Fibroblast of mammary gland (primary cell): ENCODE measurements at regions not wholly inside any gene's neighbourhood (a gene's known extent, or its start where the extent isn't known, plus 50 kb on each side); places are given as distances from the start of the nearest gene placed in this dataset.
A peak's percentile ranks its signal among the peaks of the same experiment; 100 is the strongest.

Experiments used
- DNase-seq: peaks from one replicate; pipeline ENCODE4 v3.0.0-alpha.2; 2010; ENCODE audit warnings: low read depth
- H3K4me3 ChIP-seq: 2 replicates; pipeline ENCODE4 v1.5.1; 2011; ENCODE audit warnings: low read depth, mild to moderate bottlenecking, low read length, moderate library complexity; ENCODE audit not compliant: control insufficient read depth
- TF ChIP-seq, protein P1 (sequence below): conservative IDR thresholded peaks from 2 replicates; pipeline ENCODE4 v1.5.1; 2011; ENCODE audit warnings: low read depth, low read length, inconsistent platforms; ENCODE audit not compliant: control insufficient read depth, insufficient read depth

GRCh38 chr2:175750195-175750594 lies 251.9 kb downstream of the LNPK start:
- no peak overlapping the region for H3K4me3 ChIP-seq
- TF ChIP-seq, protein P1, sequence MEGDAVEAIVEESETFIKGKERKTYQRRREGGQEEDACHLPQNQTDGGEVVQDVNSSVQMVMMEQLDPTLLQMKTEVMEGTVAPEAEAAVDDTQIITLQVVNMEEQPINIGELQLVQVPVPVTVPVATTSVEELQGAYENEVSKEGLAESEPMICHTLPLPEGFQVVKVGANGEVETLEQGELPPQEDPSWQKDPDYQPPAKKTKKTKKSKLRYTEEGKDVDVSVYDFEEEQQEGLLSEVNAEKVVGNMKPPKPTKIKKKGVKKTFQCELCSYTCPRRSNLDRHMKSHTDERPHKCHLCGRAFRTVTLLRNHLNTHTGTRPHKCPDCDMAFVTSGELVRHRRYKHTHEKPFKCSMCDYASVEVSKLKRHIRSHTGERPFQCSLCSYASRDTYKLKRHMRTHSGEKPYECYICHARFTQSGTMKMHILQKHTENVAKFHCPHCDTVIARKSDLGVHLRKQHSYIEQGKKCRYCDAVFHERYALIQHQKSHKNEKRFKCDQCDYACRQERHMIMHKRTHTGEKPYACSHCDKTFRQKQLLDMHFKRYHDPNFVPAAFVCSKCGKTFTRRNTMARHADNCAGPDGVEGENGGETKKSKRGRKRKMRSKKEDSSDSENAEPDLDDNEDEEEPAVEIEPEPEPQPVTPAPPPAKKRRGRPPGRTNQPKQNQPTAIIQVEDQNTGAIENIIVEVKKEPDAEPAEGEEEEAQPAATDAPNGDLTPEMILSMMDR: no peak
- no peak for DNase-seq

- TF ChIP-seq, protein P1: no peak
- DNase-seq: no peak
- H3K4me3 ChIP-seq: no peak overlapping the region
These were observed 256.2 kb downstream of the LNPK start for GRCh38 chr2:175745911-175746310.

DNA sequence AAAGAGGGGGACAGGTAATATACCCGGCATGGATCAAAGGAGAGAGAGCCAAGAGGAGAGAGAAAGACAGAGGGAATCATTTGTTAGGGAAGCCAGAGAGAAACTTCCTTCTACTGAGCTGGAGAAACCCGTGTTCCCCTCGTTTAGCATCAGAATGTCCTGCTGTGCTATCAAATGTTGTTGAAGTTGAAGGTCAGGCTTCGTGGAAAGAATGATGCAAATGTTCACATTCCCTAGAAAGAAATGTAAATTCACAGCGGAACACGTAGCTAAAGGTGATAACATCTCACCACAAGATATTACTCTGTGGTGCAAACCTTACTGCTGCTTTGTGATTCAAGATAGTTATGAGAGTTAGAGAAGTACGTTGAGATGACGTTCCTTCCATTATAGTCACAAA lies 258.1 kb downstream of the LNPK start:
- TF ChIP-seq, protein P1: no peak
- DNase-seq: no peak

DNA sequence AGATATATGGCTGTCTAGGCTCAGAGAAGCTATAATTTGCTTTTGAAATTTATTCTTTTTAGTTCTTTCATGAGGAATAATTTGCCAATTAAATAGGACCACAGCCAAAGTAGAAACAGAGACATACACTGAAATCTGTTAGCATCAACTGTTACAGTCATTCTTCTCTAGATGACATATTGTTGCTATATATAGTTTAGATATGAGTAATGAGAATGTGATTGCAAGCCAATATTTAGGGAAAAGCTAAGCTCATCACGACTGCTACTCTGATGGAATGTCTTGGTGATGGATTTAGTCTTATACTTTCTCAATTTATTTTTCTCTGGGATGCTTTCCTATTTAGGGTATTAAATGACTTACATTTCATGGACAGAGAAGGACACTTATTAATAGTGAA lies 259.1 kb downstream of the LNPK start:
- H3K4me3 ChIP-seq: no peak overlapping the region

More for the DNA sequence above, 258.1 kb downstream of the LNPK start:
- no peak overlapping the region for H3K4me3 ChIP-seq

GRCh38 chr2:175742367-175742766 lies 259.7 kb downstream of the LNPK start:
- peak; percentile 70 for DNase-seq
- no peak overlapping the region for H3K4me3 ChIP-seq
- TF ChIP-seq, protein P1: no peak

More for the DNA sequence above, 259.1 kb downstream of the LNPK start:
- DNase-seq: peak; percentile 33
- TF ChIP-seq, protein P1: no peak

- no peak overlapping the region for H3K4me3 ChIP-seq
- TF ChIP-seq, protein P1: no peak
- no peak for DNase-seq
These were observed 260.9 kb downstream of the LNPK start for GRCh38 chr2:175741164-175741563.
